Umbilical cord (tissue), 1 donor: ENCODE measurements at regions not wholly inside any gene's neighbourhood (a gene's known extent, or its start where the extent isn't known, plus 50 kb on each side); places are given as distances from the start of the nearest gene placed in this dataset.

Experiments used
- DNase-seq: peaks from one replicate; pipeline ENCODE4 v3.0.0-alpha.2; 2015; ENCODE audit warnings: low spot score

GRCh38 chr12:64931321-64931720, 106.9 kb downstream of the TBC1D30 start:
- no peak for DNase-seq

GRCh38 chr12:64931981-64932380, 107.5 kb downstream of the TBC1D30 start:
- DNase-seq: no peak

- no peak for DNase-seq
Observed at GRCh38 chr12:64933791-64934190, 109.3 kb downstream of the TBC1D30 start.

- DNase-seq: no peak
Observed at GRCh38 chr12:64937452-64937851, 113.0 kb downstream of the TBC1D30 start.

- DNase-seq: no peak
Observed at GRCh38 chr12:64938179-64938578, 113.7 kb downstream of the TBC1D30 start.

GRCh38 chr12:64943686-64944085, 119.2 kb downstream of the TBC1D30 start:
- DNase-seq: no peak

GRCh38 chr12:64944966-64945365, 120.5 kb downstream of the TBC1D30 start:
- DNase-seq: no peak

GRCh38 chr12:64946132-64946829, 121.8 kb downstream of the TBC1D30 start:
- peak; percentile 78 for DNase-seq

GRCh38 chr12:64950711-64951298, 126.4 kb downstream of the TBC1D30 start:
- DNase-seq: no peak

GRCh38 chr12:64951944-64952343, 127.5 kb downstream of the TBC1D30 start:
- DNase-seq: no peak

GRCh38 chr12:64955746-64956145, 131.3 kb downstream of the TBC1D30 start:
- DNase-seq: no peak

GRCh38 chr12:64965920-64966319, 141.5 kb downstream of the TBC1D30 start:
- DNase-seq: no peak

GRCh38 chr12:64968989-64969819, 144.8 kb downstream of the TBC1D30 start:
- DNase-seq: peak; percentile 20

- no peak for DNase-seq
Observed at GRCh38 chr12:64976131-64976530, 145.0 kb downstream of the WIF1 start.

- DNase-seq: no peak
Observed at GRCh38 chr12:64983771-64984278, 137.3 kb downstream of the WIF1 start.

- no peak for DNase-seq
Observed at GRCh38 chr12:64991121-64991611, 129.9 kb downstream of the WIF1 start.

GRCh38 chr12:64992116-64992515, 129.0 kb downstream of the WIF1 start:
- no peak for DNase-seq

GRCh38 chr12:64992641-64993040, 128.5 kb downstream of the WIF1 start:
- DNase-seq: no peak

GRCh38 chr12:64993461-64993860, 127.6 kb downstream of the WIF1 start:
- peak; percentile 80 for DNase-seq

- DNase-seq: peak; percentile 36
Observed at GRCh38 chr12:64995816-64996215, 125.3 kb downstream of the WIF1 start.

- no peak for DNase-seq
Observed at GRCh38 chr12:64997858-64998257, 123.2 kb downstream of the WIF1 start.
